Brain microvascular endothelial cell (primary cell): ENCODE measurements at regions not wholly inside any gene's neighbourhood (a gene's known extent, or its start where the extent isn't known, plus 50 kb on each side); places are given as distances from the start of the nearest gene placed in this dataset.

ENCODE experiments used
- DNase-seq: peaks from one replicate; pipeline ENCODE4 v3.0.0-alpha.2; 2020
- H3K27ac ChIP-seq: fragments of 250-450 bp; sonication (Bioruptor Pico); 2 replicates; pipeline ENCODE4 v1.5.1; 2020; ENCODE audit warnings: mild to moderate bottlenecking, moderate library complexity
- H3K27me3 ChIP-seq: fragments of 250-450 bp; sonication (Bioruptor Pico); replicated peaks from 2 replicates; pipeline ENCODE4 v1.5.1; 2020; ENCODE audit warnings: mild to moderate bottlenecking
- H3K36me3 ChIP-seq: fragments of 250-450 bp; sonication (Bioruptor Pico); replicated peaks from 2 replicates; pipeline ENCODE4 v1.5.1; 2020; ENCODE audit warnings: mild to moderate bottlenecking
- H3K4me3 ChIP-seq: 2 replicates; pipeline ENCODE4 v1.5.1; 2011; ENCODE audit warnings: low read depth, mild to moderate bottlenecking, control low read depth, low read length, moderate library complexity
- CTCF ChIP-seq: IDR thresholded peaks from 2 replicates; pipeline ENCODE4 v1.5.1; 2011; ENCODE audit warnings: low read depth, mild to moderate bottlenecking, moderate library complexity, low read length, control low read depth, inconsistent platforms; ENCODE audit errors: missing control alignments
- in situ Hi-C: cut with HindIII; loops from 2 replicates; pipeline ENCODE4 v1.10.0; 2017; ENCODE audit warnings: low sequenced_read_pairs, low pct_ligation_motif_present

- Histone ChIP-seq H3K27ac (no peak overlapping the region), H3K36me3 (no peaks in the 10 kb centered on the region), H3K4me3 (no peak overlapping the region), H3K27me3 (no peaks in the 10 kb centered on the region)
- TF ChIP-seq CTCF = no peak
- in situ Hi-C loops = no loop called here
- no peak for DNase-seq
Observed at GRCh38 chr5:107779437-107779836, 108.7 kb upstream of the EFNA5 start.

- no peak for DNase-seq
- no peak for TF ChIP-seq CTCF
- Histone ChIP-seq H3K36me3 (no peaks in the 10 kb centered on the region), H3K27ac (no peak overlapping the region), H3K4me3 (no peak overlapping the region), H3K27me3 (no peaks in the 10 kb centered on the region)
- in situ Hi-C loops = no loop called here
Observed at GRCh38 chr5:107778647-107779046, 107.9 kb upstream of the EFNA5 start.

- TF ChIP-seq CTCF = no peak
- in situ Hi-C loops = no loop called here
- H3K27me3 ChIP-seq = no peaks in the 10 kb centered on the region
- no peak for DNase-seq
- no peaks in the 10 kb centered on the region for H3K36me3 ChIP-seq
- H3K4me3 ChIP-seq = no peak overlapping the region
- H3K27ac ChIP-seq = no peak overlapping the region
Observed at GRCh38 chr5:107776922-107777740, 106.4 kb upstream of the EFNA5 start.

GRCh38 chr5:107776506-107776905 is 105.8 kb upstream of the EFNA5 start:
- no peaks in the 10 kb centered on the region for H3K36me3 ChIP-seq
- no peak for TF ChIP-seq CTCF
- no peak overlapping the region for H3K4me3 ChIP-seq
- H3K27me3 ChIP-seq = no peaks in the 10 kb centered on the region
- in situ Hi-C loops = no loop called here
- DNase-seq = no peak
- no peak overlapping the region for H3K27ac ChIP-seq

GRCh38 chr5:107774316-107774715 is 103.6 kb upstream of the EFNA5 start:
- Histone ChIP-seq H3K4me3 (no peak overlapping the region), H3K27ac (no peak overlapping the region), H3K27me3 (no peaks in the 10 kb centered on the region), H3K36me3 (no peaks in the 10 kb centered on the region)
- no peak for TF ChIP-seq CTCF
- DNase-seq = no peak
- in situ Hi-C loops = no loop called here

- H3K27me3 ChIP-seq = no peaks in the 10 kb centered on the region
- H3K4me3 ChIP-seq = no peak overlapping the region
- H3K36me3 ChIP-seq = no peaks in the 10 kb centered on the region
- in situ Hi-C loops = no loop called here
- no peak overlapping the region for H3K27ac ChIP-seq
- DNase-seq = no peak
- TF ChIP-seq CTCF = no peak
Observed at GRCh38 chr5:107773479-107773878, 102.7 kb upstream of the EFNA5 start.
